CD4-positive, alpha-beta T cell (primary cell): ENCODE measurements at regions not wholly inside any gene's neighbourhood (a gene's known extent, or its start where the extent isn't known, plus 50 kb on each side); places are given as distances from the start of the nearest gene placed in this dataset.

Experiments
- ATAC-seq: fragments of 200-7000 bp; cut with Tn5 transposase; one replicate; pipeline ENCODE4 v1.10.0; 2022; ENCODE audit warnings: mild to moderate bottlenecking; ENCODE audit not compliant: poor library complexity
- CTCF ChIA-PET: fragments of 350-600 bp; sonication (Branson Sonifier 250); formaldehyde crosslinking; loops from one replicate; lab custom pipeline; 2021; ENCODE audit warnings: antibody characterized with exemption, inconsistent platforms; lab: Charles Lee
- POLR2A ChIA-PET: fragments of 350-600 bp; sonication (Branson Sonifier 250); formaldehyde crosslinking; loops from one replicate; lab custom pipeline; 2021; ENCODE audit warnings: antibody characterized with exemption, inconsistent platforms; lab: Charles Lee
- DNase-seq, 14 experiments: peaks; one replicate each; pipeline ENCODE4 v3.0.0-alpha.2; 2013 to 2020; ENCODE audit warnings: mixed read lengths in 2 of 14
- H3K27ac ChIP-seq, 2 donors: one replicate each; pipeline versions ENCODE4 v1.5.1 to v1.7.0; 2013; ENCODE audit warnings: low read length in 2 of 2, low read depth in 1 of 2, mild to moderate bottlenecking in 1 of 2
- H3K27me3 ChIP-seq, 2 experiments: 1 replicate in 1 of 2; 2 replicates in 1 of 2; pipeline versions ENCODE4 v1.6.1 to v1.7.0; 2013; ENCODE audit warnings: low read length in 2 of 2, control low read depth in 1 of 2, mild to moderate bottlenecking in 1 of 2, moderate library complexity in 1 of 2; ENCODE audit not compliant: insufficient read depth in 2 of 2, control insufficient read depth in 1 of 2
- H3K36me3 ChIP-seq: one replicate; pipeline ENCODE4 v1.6.1; 2013; ENCODE audit warnings: low read length, control low read depth; ENCODE audit not compliant: insufficient read depth
- H3K4me1 ChIP-seq: one replicate; pipeline ENCODE4 v1.6.1; 2013; ENCODE audit warnings: low read length, control low read depth; ENCODE audit not compliant: insufficient read depth
- H3K4me3 ChIP-seq: one replicate; pipeline ENCODE4 v1.5.1; 2013; ENCODE audit warnings: mild to moderate bottlenecking, low read length, moderate library complexity
- H3K9me3 ChIP-seq, 2 experiments: 1 replicate in 1 of 2; 2 replicates in 1 of 2; pipeline versions ENCODE4 v1.6.1 to v1.7.0; 2013; ENCODE audit warnings: low read length in 2 of 2, mild to moderate bottlenecking in 2 of 2, control low read depth in 1 of 2, moderate library complexity in 1 of 2; ENCODE audit not compliant: control insufficient read depth in 1 of 2, insufficient read depth in 1 of 2
- H3K27ac Mint-ChIP-seq: one replicate; pipeline ENCODE4 v1.8.0; 2020; ENCODE audit warnings: mixed read lengths
- H3K27me3 Mint-ChIP-seq: one replicate; pipeline ENCODE4 v1.8.0; 2021; ENCODE audit warnings: mixed read lengths
- H3K36me3 Mint-ChIP-seq: one replicate; pipeline ENCODE4 v1.8.0; 2021; ENCODE audit warnings: low read depth, mixed read lengths
- H3K4me1 Mint-ChIP-seq: one replicate; pipeline ENCODE4 v1.8.0; 2021; ENCODE audit warnings: low read depth, mixed read lengths
- H3K4me3 Mint-ChIP-seq: one replicate; pipeline ENCODE4 v1.8.0; 2020; ENCODE audit warnings: mild to moderate bottlenecking, mixed read lengths
- H3K9me3 Mint-ChIP-seq: one replicate; pipeline ENCODE4 v1.8.0; 2020; ENCODE audit warnings: mixed read lengths
- intact Hi-C, 2 experiments: fragments of 100-400 bp; cut with DNase I in 1 of 2; cut with micrococcal nuclease in 1 of 2; formaldehyde crosslinking; loops; one replicate each; pipeline versions ENCODE4 v1.15.1 to v1.9.0; 2023 to 2025; cut with DNase I, micrococcal nuclease
- TF ChIP-seq, protein P1 (sequence below): fragments of 200-600 bp; IDR thresholded peaks from one replicate; pipeline ENCODE4 v1.8.0; 2022; ENCODE audit warnings: antibody characterized with exemption, mild to moderate bottlenecking

DNA sequence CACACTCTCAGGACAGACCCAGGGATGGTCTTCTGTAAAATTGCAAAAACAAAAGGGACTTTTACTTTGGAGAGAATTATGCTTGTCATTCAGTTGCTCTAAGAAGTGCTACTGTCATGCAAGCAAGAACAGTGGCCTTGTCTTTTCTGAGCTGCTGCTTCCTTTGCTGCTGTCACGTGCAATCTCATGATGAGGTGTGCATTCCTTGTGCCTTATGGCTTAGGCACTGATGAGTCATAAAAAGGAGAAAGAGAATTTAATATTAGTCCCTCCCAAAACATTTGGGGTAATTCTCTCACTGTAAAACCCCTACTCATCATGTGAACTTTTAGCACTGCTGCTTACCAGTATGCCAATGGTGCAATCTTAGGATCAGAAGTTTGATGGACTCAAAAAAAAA is 2051.3 kb downstream of the TP53TG3F start:
- ChIA-PET CTCF (no interaction called here), POLR2A (no interaction called here)
- peaks cover 20% of the 10 kb centered on the region for H3K9me3 Mint-ChIP-seq

DNA sequence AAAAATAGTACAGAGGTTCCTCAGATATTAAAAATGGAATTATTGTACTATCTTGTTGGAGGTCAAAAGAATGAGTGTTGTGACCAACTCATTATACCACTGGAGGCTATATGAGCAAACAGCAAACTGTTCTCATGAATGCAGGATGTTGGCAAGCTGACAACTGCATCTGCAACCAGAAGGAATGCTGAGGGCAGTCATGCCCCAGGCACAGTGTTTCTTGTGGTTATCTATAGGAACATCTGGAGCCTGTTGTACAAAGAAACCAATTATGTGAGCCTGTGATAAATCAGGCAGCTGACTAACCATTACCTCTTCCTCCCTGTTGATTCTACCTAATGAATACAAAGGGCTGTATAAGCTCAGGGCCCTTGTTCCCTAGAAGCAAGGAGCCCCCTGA is 2057.1 kb downstream of the TP53TG3F start:
- Histone ChIP-seq H3K9me3 (no peaks in the 10 kb centered on the region), H3K36me3 (no peaks in the 10 kb centered on the region), H3K27me3 (no peaks in the 10 kb centered on the region), H3K4me3 (no peak overlapping the region), H3K4me1 (no peaks in the 10 kb centered on the region), H3K27ac (no peak overlapping the region)
- Mint-ChIP-seq H3K9me3 (peaks cover 12% of the 10 kb centered on the region), H3K27me3 (no peaks in the 10 kb centered on the region), H3K36me3 (no peaks in the 10 kb centered on the region), H3K27ac (no peak overlapping the region), H3K4me1 (no peaks in the 10 kb centered on the region), H3K4me3 (no peak overlapping the region)
- POLR2A ChIA-PET = no interaction called here
- intact Hi-C loops = loop anchor here in 1 of 2 experiments (10.0 kb wide), 1 partner anchor 62 kb away; no protein-coding TSS in a partner anchor
- CTCF ChIA-PET = no interaction called here
- no peak for DNase-seq
- no peak for ATAC-seq
- TF ChIP-seq, protein P1, sequence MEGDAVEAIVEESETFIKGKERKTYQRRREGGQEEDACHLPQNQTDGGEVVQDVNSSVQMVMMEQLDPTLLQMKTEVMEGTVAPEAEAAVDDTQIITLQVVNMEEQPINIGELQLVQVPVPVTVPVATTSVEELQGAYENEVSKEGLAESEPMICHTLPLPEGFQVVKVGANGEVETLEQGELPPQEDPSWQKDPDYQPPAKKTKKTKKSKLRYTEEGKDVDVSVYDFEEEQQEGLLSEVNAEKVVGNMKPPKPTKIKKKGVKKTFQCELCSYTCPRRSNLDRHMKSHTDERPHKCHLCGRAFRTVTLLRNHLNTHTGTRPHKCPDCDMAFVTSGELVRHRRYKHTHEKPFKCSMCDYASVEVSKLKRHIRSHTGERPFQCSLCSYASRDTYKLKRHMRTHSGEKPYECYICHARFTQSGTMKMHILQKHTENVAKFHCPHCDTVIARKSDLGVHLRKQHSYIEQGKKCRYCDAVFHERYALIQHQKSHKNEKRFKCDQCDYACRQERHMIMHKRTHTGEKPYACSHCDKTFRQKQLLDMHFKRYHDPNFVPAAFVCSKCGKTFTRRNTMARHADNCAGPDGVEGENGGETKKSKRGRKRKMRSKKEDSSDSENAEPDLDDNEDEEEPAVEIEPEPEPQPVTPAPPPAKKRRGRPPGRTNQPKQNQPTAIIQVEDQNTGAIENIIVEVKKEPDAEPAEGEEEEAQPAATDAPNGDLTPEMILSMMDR = no peak

More for the DNA sequence above, 2051.3 kb downstream of the TP53TG3F start:
- no peak overlapping the region for H3K27ac ChIP-seq
- ATAC-seq = no peak
- no peaks in the 10 kb centered on the region for H3K36me3 ChIP-seq
- Mint-ChIP-seq H3K36me3 (no peaks in the 10 kb centered on the region), H3K4me3 (no peak overlapping the region), H3K27ac (no peak overlapping the region), H3K27me3 (no peaks in the 10 kb centered on the region), H3K4me1 (no peaks in the 10 kb centered on the region)
- no peaks in the 10 kb centered on the region for H3K4me1 ChIP-seq
- no peak overlapping the region for H3K4me3 ChIP-seq
- TF ChIP-seq, protein P1 = no peak
- peaks cover 0 to 18% of the 10 kb centered on the region in 2 experiments for H3K9me3 ChIP-seq
- H3K27me3 ChIP-seq = no peaks in the 10 kb centered on the region
- DNase-seq = no peak
- intact Hi-C loops = loop anchor here in 1 of 2 experiments (10.0 kb wide), 1 partner anchor 56 kb away; no protein-coding TSS in a partner anchor

DNA sequence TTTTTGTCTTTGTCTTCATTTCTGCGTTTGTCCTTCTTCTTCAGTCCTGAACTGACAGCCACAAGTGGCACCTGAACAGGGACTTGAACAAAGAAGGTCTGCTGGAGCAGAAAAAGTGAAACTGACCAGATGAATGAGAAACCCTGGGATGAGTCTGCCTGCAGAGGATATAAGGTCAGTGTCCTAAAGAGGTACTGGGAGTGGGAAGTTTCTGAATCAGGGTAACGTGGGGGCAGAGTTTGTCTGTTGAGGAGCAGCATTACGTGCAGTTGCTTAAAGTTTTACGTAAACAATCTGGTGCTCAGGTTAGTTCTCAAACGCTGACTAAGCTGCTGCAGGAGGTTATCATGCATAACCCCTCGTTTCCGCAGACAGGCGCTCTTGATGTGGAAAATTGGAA is 2057.6 kb downstream of the TP53TG3F start:
- CTCF ChIA-PET = no interaction called here
- no peak overlapping the region for H3K4me3 ChIP-seq
- DNase-seq (no peak), ATAC-seq (no peak)
- no peak overlapping the region for H3K4me3 Mint-ChIP-seq
- TF ChIP-seq, protein P1 = no peak
- peaks cover 11% of the 10 kb centered on the region for H3K9me3 Mint-ChIP-seq
- no peaks in the 10 kb centered on the region for H3K4me1 Mint-ChIP-seq
- POLR2A ChIA-PET = no interaction called here
- no peak overlapping the region for H3K27ac Mint-ChIP-seq
- H3K9me3 ChIP-seq = no peaks in the 10 kb centered on the region
- H3K4me1 ChIP-seq = no peaks in the 10 kb centered on the region
- H3K36me3 Mint-ChIP-seq = no peaks in the 10 kb centered on the region
- H3K27me3 Mint-ChIP-seq = no peaks in the 10 kb centered on the region
- no peaks in the 10 kb centered on the region for H3K36me3 ChIP-seq
- H3K27ac ChIP-seq = no peak overlapping the region
- intact Hi-C loops = loop anchor here in 1 of 2 experiments (10.0 kb wide), 1 partner anchor 62 kb away; no protein-coding TSS in a partner anchor
- no peaks in the 10 kb centered on the region for H3K27me3 ChIP-seq
